ENCODE measurements at regions not wholly inside any gene's neighbourhood (a gene's known extent, or its start where the extent isn't known, plus 50 kb on each side); places are given as distances from the start of the nearest gene placed in this dataset.

- no peak for TF ChIP-seq EZH2phosphoT487 (IDR thresholded peaks at IDR 0.05; ENCODE audit: insufficient read depth, low read depth)
- TF ChIP-seq EZH2 (IDR thresholded peaks at IDR 0.05; ENCODE audit: insufficient read depth, poor library complexity, severe bottlenecking): no peak
Observed at GRCh38 chr18:21187886-21188285, 54.1 kb upstream of the GREB1L start.

Data from GM23248 (cell line).